Fibroblast of skin of left quadriceps (primary cell): ENCODE measurements at regions not wholly inside any gene's neighbourhood (a gene's known extent, or its start where the extent isn't known, plus 50 kb on each side); places are given as distances from the start of the nearest gene placed in this dataset.
"Not testable (repeated sequence)": the region's sequence is repeated elsewhere in the genome, so short reads cannot be mapped to it uniquely, and the experiment has no call there.

Experiments
- DNase-seq, 2 experiments: peaks; one replicate each; pipeline ENCODE4 v3.0.0-alpha.2; 2013; ENCODE audit warnings: low read depth in 2 of 2

- no peak for DNase-seq
These were observed 70.4 kb downstream of the TDRD15 start for GRCh38 chr2:21194147-21194546.

GRCh38 chr2:21194858-21195271 is 71.1 kb downstream of the TDRD15 start:
- DNase-seq = no peak

GRCh38 chr2:21195326-21195725 is 71.6 kb downstream of the TDRD15 start:
- no peak for DNase-seq

- DNase-seq = no peak
These were observed 74.9 kb downstream of the TDRD15 start for GRCh38 chr2:21198637-21199036.

- DNase-seq = no peak
These were observed 80.2 kb downstream of the TDRD15 start for GRCh38 chr2:21203976-21204375.

- DNase-seq = not testable (repeated sequence)
These were observed 90.3 kb downstream of the TDRD15 start for GRCh38 chr2:21214085-21214484.

GRCh38 chr2:21217442-21217841 is 93.7 kb downstream of the TDRD15 start:
- DNase-seq = no peak

GRCh38 chr2:21220930-21221329 is 97.2 kb downstream of the TDRD15 start:
- DNase-seq = no peak

GRCh38 chr2:21223618-21224017 is 99.8 kb downstream of the TDRD15 start:
- no peak for DNase-seq

GRCh38 chr2:21228041-21228895 is 104.5 kb downstream of the TDRD15 start:
- DNase-seq = no peak

- DNase-seq = no peak
These were observed 105.5 kb downstream of the TDRD15 start for GRCh38 chr2:21229302-21229701.

- no peak for DNase-seq
These were observed 106.4 kb downstream of the TDRD15 start for GRCh38 chr2:21230140-21230539.

GRCh38 chr2:21231985-21232384 is 108.2 kb downstream of the TDRD15 start:
- no peak for DNase-seq

GRCh38 chr2:21233194-21233593 is 109.4 kb downstream of the TDRD15 start:
- DNase-seq = no peak

- DNase-seq = no peak
These were observed 110.2 kb downstream of the TDRD15 start for GRCh38 chr2:21234001-21234400.

- no peak for DNase-seq
These were observed 110.8 kb downstream of the TDRD15 start for GRCh38 chr2:21234464-21235120.

- not testable (repeated sequence) for DNase-seq
These were observed 116.0 kb downstream of the TDRD15 start for GRCh38 chr2:21239749-21240148.

- DNase-seq = no peak
These were observed 120.4 kb downstream of the TDRD15 start for GRCh38 chr2:21244161-21244560.

GRCh38 chr2:21245565-21245964 is 121.8 kb downstream of the TDRD15 start:
- no peak for DNase-seq

GRCh38 chr2:21249367-21249766 is 125.6 kb downstream of the TDRD15 start:
- no peak for DNase-seq

- no peak for DNase-seq
These were observed 126.9 kb downstream of the TDRD15 start for GRCh38 chr2:21250673-21251072.

GRCh38 chr2:21251216-21251980 is 127.6 kb downstream of the TDRD15 start:
- no peak for DNase-seq
